A549 (cell line): ENCODE measurements at regions not wholly inside any gene's neighbourhood (a gene's known extent, or its start where the extent isn't known, plus 50 kb on each side); places are given as distances from the start of the nearest gene placed in this dataset.
A peak's percentile ranks its signal among the peaks of the same experiment; 100 is the strongest.

Experiments used
- ATAC-seq, 2 experiments: fragments of 200-7000 bp in 1 of 2; fragments of >200 bp in 1 of 2; cut with Nextera tagmentation in 1 of 2; cut with Tn5 transposase in 1 of 2; 3 replicates each; pipeline versions ENCODE4 v1.8.0 to v1.9.1; 2018 to 2020; ENCODE audit warnings: mild to moderate bottlenecking in 1 of 2, moderate library complexity in 1 of 2
- CTCF ChIA-PET: fragments of 300-600 bp; sonication (Branson Sonifier 250); formaldehyde crosslinking; extraction: SDS; loops from one replicate; lab custom pipeline; 2021; ENCODE audit warnings: antibody characterized with exemption, inconsistent platforms; lab: Yijun Ruan, JAX
- POLR2A ChIA-PET: fragments of 350-600 bp; formaldehyde crosslinking; extraction: SDS; loops from one replicate; lab custom pipeline; 2021; ENCODE audit warnings: antibody characterized with exemption, inconsistent platforms; lab: Yijun Ruan, JAX
- DNase-seq, 2 experiments: peaks; one replicate each; pipeline versions ENCODE4 v3.0.0 to v3.0.0-alpha.2; 2011 to 2016; ENCODE audit warnings: low read depth in 1 of 2, low spot score in 1 of 2
- FAIRE-seq: peaks from 2 replicates; lab custom pipeline; 2011; peaks lifted over from hg19 to GRCh38; lab: Jason Lieb, UNC
- H3K27ac ChIP-seq, 2 experiments: fragments of >200 bp; sonication (Bioruptor Twin); formaldehyde crosslinking; 3 replicates each; pipeline ENCODE4 v1.5.1; 2016 to 2017
- H3K4me1 ChIP-seq: fragments of >200 bp; sonication (Bioruptor Twin); formaldehyde crosslinking; 3 replicates; pipeline ENCODE4 v1.6.1; 2016
- H3K4me2 ChIP-seq: fragments of >200 bp; sonication (Bioruptor Twin); formaldehyde crosslinking; 3 replicates; pipeline ENCODE4 v1.6.1; 2016
- H3K4me3 ChIP-seq: fragments of >200 bp; sonication (Bioruptor Twin); formaldehyde crosslinking; 3 replicates; pipeline ENCODE4 v1.5.1; 2016
- H3K9me3 ChIP-seq: fragments of >200 bp; sonication (Bioruptor Twin); formaldehyde crosslinking; 3 replicates; pipeline ENCODE4 v1.6.1; 2016
- CBX2 ChIP-seq: fragments of 200-600 bp; sonication (generic); IDR thresholded peaks from 2 replicates; pipeline ENCODE4 v1.6.1; 2016; ENCODE audit warnings: low read depth, mild to moderate bottlenecking, borderline replicate concordance
- CBX8 ChIP-seq: fragments of 200-600 bp; sonication (generic); IDR thresholded peaks from 2 replicates; pipeline ENCODE4 v1.6.1; 2016
- CEBPB ChIP-seq, 2 experiments: fragments of >200 bp in 1 of 2; sonication (Bioruptor Twin) in 1 of 2; formaldehyde crosslinking in 1 of 2; IDR thresholded peaks; 2 replicates each; pipeline ENCODE4 v1.6.1; 2012 to 2016
- CHD2 ChIP-seq: fragments of 150-350 bp; IDR thresholded peaks from 2 replicates; pipeline ENCODE4 v1.6.1; 2014; ENCODE audit warnings: low read length; ENCODE audit not compliant: partially characterized antibody
- EHF ChIP-seq: fragments of 250-450 bp; sonication (Bioruptor Pico); IDR thresholded peaks from 2 replicates; pipeline ENCODE4 v1.5.0; 2020; ENCODE audit warnings: mild to moderate bottlenecking
- EHMT2 ChIP-seq: fragments of 200-600 bp; sonication (generic); IDR thresholded peaks from 2 replicates; pipeline ENCODE4 v1.6.1; 2016; ENCODE audit warnings: antibody characterized with exemption, low read depth, mild to moderate bottlenecking, moderate library complexity
- ESRRA ChIP-seq: fragments of 150-350 bp; IDR thresholded peaks from 2 replicates; pipeline ENCODE4 v1.6.1; 2014; ENCODE audit warnings: mild to moderate bottlenecking, low read length, borderline replicate concordance
- GATA3 ChIP-seq: IDR thresholded peaks from 2 replicates; pipeline ENCODE4 v1.6.1; 2012; ENCODE audit warnings: borderline replicate concordance
- HDAC2 ChIP-seq: fragments of 200-600 bp; sonication (generic); IDR thresholded peaks from 2 replicates; pipeline ENCODE4 v1.6.1; 2016
- HEYL ChIP-seq: fragments of 250-450 bp; sonication (Bioruptor Pico); IDR thresholded peaks from 2 replicates; pipeline ENCODE4 v1.8.0; 2021; ENCODE audit warnings: mild to moderate bottlenecking, moderate library complexity
- HOXA7 ChIP-seq: fragments of 250-450 bp; sonication (Bioruptor Pico); IDR thresholded peaks from 2 replicates; pipeline ENCODE4 v1.5.0; 2020; ENCODE audit warnings: mild to moderate bottlenecking, moderate library complexity
- HOXB13 ChIP-seq: fragments of 250-450 bp; sonication (Bioruptor Pico); IDR thresholded peaks from 2 replicates; pipeline ENCODE4 v1.5.0; 2020; ENCODE audit warnings: low read depth, mild to moderate bottlenecking, moderate library complexity
- JUN ChIP-seq, 2 experiments: fragments of >200 bp; sonication (Bioruptor Twin); formaldehyde crosslinking; IDR thresholded peaks; 2 replicates in 1 of 2; 3 replicates in 1 of 2; pipeline ENCODE4 v1.6.1; 2016 to 2017
- KDM5A ChIP-seq: fragments of 200-600 bp; sonication (generic); IDR thresholded peaks from 2 replicates; pipeline ENCODE4 v1.6.1; 2016; ENCODE audit warnings: antibody characterized with exemption, mild to moderate bottlenecking
- NFE2L2 ChIP-seq: fragments of 150-350 bp; conservative IDR thresholded peaks from 2 replicates; pipeline ENCODE4 v1.6.1; 2014; ENCODE audit warnings: low read length
- NPAS2 ChIP-seq: fragments of 250-450 bp; sonication (Bioruptor Pico); IDR thresholded peaks from 2 replicates; pipeline ENCODE4 v1.8.0; 2022; ENCODE audit warnings: mild to moderate bottlenecking, moderate library complexity, borderline replicate concordance
- PHF8 ChIP-seq: fragments of 200-600 bp; sonication (generic); IDR thresholded peaks from 2 replicates; pipeline ENCODE4 v1.6.1; 2016; ENCODE audit warnings: low read depth, mild to moderate bottlenecking, antibody characterized with exemption, moderate library complexity, borderline replicate concordance
- POLR2AphosphoS2 ChIP-seq: conservative IDR thresholded peaks from 2 replicates; pipeline ENCODE4 v1.6.1; 2012; ENCODE audit warnings: low read length, improper control_type of control experiment, inconsistent platforms
- RAD21 ChIP-seq, 2 experiments: fragments of >200 bp in 1 of 2; sonication (Bioruptor Twin) in 1 of 2; formaldehyde crosslinking in 1 of 2; IDR thresholded peaks in 1 of 2; conservative IDR thresholded peaks in 1 of 2; 2 replicates in 1 of 2; 3 replicates in 1 of 2; pipeline ENCODE4 v1.6.1; 2012 to 2018; ENCODE audit warnings: inconsistent platforms in 1 of 2
- REST ChIP-seq: fragments of 200-600 bp; sonication (generic); IDR thresholded peaks from 2 replicates; pipeline ENCODE4 v1.6.1; 2016; ENCODE audit warnings: antibody characterized with exemption, mild to moderate bottlenecking, moderate library complexity
- SREBF2 ChIP-seq: fragments of 450-650 bp; IDR thresholded peaks from 2 replicates; pipeline ENCODE4 v1.6.1; 2014; ENCODE audit warnings: mild to moderate bottlenecking, moderate library complexity
- TFCP2L1 ChIP-seq: fragments of 250-450 bp; sonication (Bioruptor Pico); IDR thresholded peaks from 2 replicates; pipeline ENCODE4 v1.5.0; 2021; ENCODE audit warnings: mild to moderate bottlenecking
- TP53 ChIP-seq: fragments of 250-450 bp; sonication (Bioruptor Pico); IDR thresholded peaks from 2 replicates; pipeline ENCODE4 v1.5.0; 2021; ENCODE audit warnings: mild to moderate bottlenecking, moderate library complexity
- ZFP36 ChIP-seq: fragments of 450-650 bp; IDR thresholded peaks from 2 replicates; pipeline ENCODE4 v1.6.1; 2014; ENCODE audit warnings: borderline replicate concordance; ENCODE audit not compliant: partially characterized antibody
- ZNF302 ChIP-seq: fragments of 250-450 bp; sonication (Bioruptor Pico); IDR thresholded peaks from 2 replicates; pipeline ENCODE4 v1.9.0; 2021; ENCODE audit warnings: inconsistent platforms, mild to moderate bottlenecking, moderate library complexity
- WGBS: methylation state at CpG from one replicate; pipeline ENCODE4 v1.1.6; 2017; ENCODE audit errors: missing lambda C conversion rate; 5-methylcytosine and 5-hydroxymethylcytosine counted together
- TF ChIP-seq, protein P1 (sequence below): IDR thresholded peaks from 2 replicates; pipeline ENCODE4 v1.6.1; 2012
- TF ChIP-seq, protein P2 (sequence below): fragments of 450-650 bp; IDR thresholded peaks from 2 replicates; pipeline ENCODE4 v1.6.1; 2014; ENCODE audit warnings: antibody characterized with exemption
- TF ChIP-seq, protein P3 (sequence below): fragments of >200 bp; sonication (Bioruptor Twin); formaldehyde crosslinking; IDR thresholded peaks from 2 replicates; pipeline ENCODE4 v1.6.1; 2016

DNA sequence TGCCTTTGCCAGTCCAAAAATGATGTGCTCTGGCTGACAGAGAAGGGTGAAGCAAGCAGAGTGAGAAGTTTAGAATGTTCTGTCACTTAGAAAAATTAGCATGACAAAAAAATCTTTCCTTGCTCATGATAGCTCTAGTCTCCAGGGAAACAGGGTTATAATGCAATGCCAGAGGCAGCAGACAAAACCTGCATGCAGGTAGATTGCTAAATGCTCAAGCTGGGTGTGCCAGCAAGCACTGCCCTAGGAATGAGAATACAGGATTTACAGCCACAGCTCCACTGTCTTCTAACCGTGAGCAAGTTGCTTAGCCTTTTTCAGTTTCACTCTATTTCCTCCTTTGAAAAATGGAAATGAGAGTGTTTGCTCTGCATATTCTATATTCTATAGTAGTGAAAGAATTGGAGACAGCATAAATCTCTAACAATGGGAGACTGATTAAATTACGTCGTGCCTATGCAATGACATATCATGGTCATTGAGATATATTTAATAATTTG, 516.6 kb upstream of the C16orf82 start:
- POLR2A ChIA-PET: no interaction called here
- no peaks in the 10 kb centered on the region for H3K9me3 ChIP-seq
- ATAC-seq (no peak), FAIRE-seq (no peak), DNase-seq (no peak)
- WGBS: under 1% methylated on average over 3 of the region's 3 CpGs
- H3K4me1 ChIP-seq: no peaks in the 10 kb centered on the region
- CTCF ChIA-PET: no interaction called here
- no peak for TF ChIP-seq NFE2L2
- TF ChIP-seq, protein P1, sequence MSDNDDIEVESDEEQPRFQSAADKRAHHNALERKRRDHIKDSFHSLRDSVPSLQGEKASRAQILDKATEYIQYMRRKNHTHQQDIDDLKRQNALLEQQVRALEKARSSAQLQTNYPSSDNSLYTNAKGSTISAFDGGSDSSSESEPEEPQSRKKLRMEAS: no peak
- no peak for TF ChIP-seq EHF
- no peak for TF ChIP-seq HOXA7 (CRISPR knock-in tag)
- TF ChIP-seq JUN (IDR thresholded peaks at IDR 0.05): no peak
- no peak for TF ChIP-seq PHF8
- no peak for TF ChIP-seq TP53 (CRISPR knock-in tag)
- no peak for TF ChIP-seq HDAC2
- no peak for TF ChIP-seq CHD2
- TF ChIP-seq ZNF302 (CRISPR knock-in tag): no peak
- no peak for TF ChIP-seq CBX2
- TF ChIP-seq GATA3: no peak
- TF ChIP-seq, protein P2, sequence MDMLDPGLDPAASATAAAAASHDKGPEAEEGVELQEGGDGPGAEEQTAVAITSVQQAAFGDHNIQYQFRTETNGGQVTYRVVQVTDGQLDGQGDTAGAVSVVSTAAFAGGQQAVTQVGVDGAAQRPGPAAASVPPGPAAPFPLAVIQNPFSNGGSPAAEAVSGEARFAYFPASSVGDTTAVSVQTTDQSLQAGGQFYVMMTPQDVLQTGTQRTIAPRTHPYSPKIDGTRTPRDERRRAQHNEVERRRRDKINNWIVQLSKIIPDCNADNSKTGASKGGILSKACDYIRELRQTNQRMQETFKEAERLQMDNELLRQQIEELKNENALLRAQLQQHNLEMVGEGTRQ: no peak
- TF ChIP-seq RAD21 (conservative IDR thresholded peaks at IDR 0.05 in 1 of 2, IDR thresholded peaks at IDR 0.05 in 1 of 2): no peak
- TF ChIP-seq ZFP36: no peak
- H3K27ac ChIP-seq: no peak overlapping the region
- no peak overlapping the region for H3K4me3 ChIP-seq
- no peak overlapping the region for H3K4me2 ChIP-seq

DNA sequence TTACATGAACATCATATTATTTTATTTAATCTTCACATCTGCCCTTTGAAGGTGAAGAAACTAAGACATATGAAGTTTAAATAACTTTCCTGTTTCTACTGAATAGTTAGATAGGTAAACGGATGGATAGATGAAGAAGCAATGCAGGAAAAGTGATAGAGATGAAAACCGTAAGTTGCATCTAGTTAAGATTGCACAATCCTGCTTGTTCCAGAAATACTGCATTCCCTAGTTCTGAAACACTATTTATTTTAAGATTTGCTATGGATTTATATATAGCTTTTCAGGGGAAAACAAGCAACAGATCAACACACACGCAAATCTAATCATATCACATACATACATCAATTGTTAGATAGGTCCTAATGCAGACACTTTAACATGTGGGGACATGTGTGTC, 512.7 kb upstream of the C16orf82 start:
- H3K9me3 ChIP-seq: no peaks in the 10 kb centered on the region
- ChIA-PET CTCF (interaction anchor here (1.0 kb wide), 1 partner anchor 616 kb away, joined by 3 read pairs; no protein-coding TSS in a partner anchor), POLR2A (no interaction called here)
- no peak overlapping the region for H3K27ac ChIP-seq
- no peak for DNase-seq
- ATAC-seq: no peak
- TF ChIP-seq HOXA7 (CRISPR knock-in tag): no peak
- 0 out of 4 replicates have a peak, but pooled peaks of 1 of the 2 experiments have one; percentile 10 for TF ChIP-seq CEBPB (IDR thresholded peaks at IDR 0.05)
- TF ChIP-seq EHF: no peak
- no peak for TF ChIP-seq HEYL (CRISPR knock-in tag)
- no peak for TF ChIP-seq ZFP36
- 6% methylated on average over 3 of the region's 3 CpGs for WGBS
- H3K4me3 ChIP-seq: no peak overlapping the region
- no peak for FAIRE-seq
- H3K4me2 ChIP-seq: no peak overlapping the region
- H3K4me1 ChIP-seq: no peaks in the 10 kb centered on the region

- FAIRE-seq (no peak), DNase-seq (no peak), ATAC-seq (no peak)
- ChIA-PET POLR2A (no interaction called here), CTCF (no interaction called here)
- Histone ChIP-seq H3K27ac (no peak overlapping the region), H3K4me2 (no peak overlapping the region), H3K4me3 (no peak overlapping the region), H3K9me3 (no peaks in the 10 kb centered on the region), H3K4me1 (no peaks in the 10 kb centered on the region)
- TF ChIP-seq NPAS2 (CRISPR knock-in tag) (no peak), TFCP2L1 (CRISPR knock-in tag) (no peak), ZNF302 (CRISPR knock-in tag) (no peak), REST (no peak), KDM5A (no peak), SREBF2 (no peak), POLR2AphosphoS2 (no peak), HOXB13 (no peak), CBX2 (no peak), ESRRA (no peak), CBX8 (no peak), CHD2 (no peak), TP53 (CRISPR knock-in tag) (no peak), EHF (no peak), EHMT2 (no peak), NFE2L2 (no peak)
- TF ChIP-seq, protein P3, sequence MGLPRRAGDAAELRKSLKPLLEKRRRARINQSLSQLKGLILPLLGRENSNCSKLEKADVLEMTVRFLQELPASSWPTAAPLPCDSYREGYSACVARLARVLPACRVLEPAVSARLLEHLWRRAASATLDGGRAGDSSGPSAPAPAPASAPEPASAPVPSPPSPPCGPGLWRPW: no peak
- TF ChIP-seq, protein P2: no peak
- 3% methylated on average over 6 of the region's 6 CpGs for WGBS
Observed at GRCh38 chr16:26561303-26561702, 505.4 kb upstream of the C16orf82 start.
